ENCODE measurements at regions not wholly inside any gene's neighbourhood (a gene's known extent, or its start where the extent isn't known, plus 50 kb on each side); places are given as distances from the start of the nearest gene placed in this dataset.

DNA sequence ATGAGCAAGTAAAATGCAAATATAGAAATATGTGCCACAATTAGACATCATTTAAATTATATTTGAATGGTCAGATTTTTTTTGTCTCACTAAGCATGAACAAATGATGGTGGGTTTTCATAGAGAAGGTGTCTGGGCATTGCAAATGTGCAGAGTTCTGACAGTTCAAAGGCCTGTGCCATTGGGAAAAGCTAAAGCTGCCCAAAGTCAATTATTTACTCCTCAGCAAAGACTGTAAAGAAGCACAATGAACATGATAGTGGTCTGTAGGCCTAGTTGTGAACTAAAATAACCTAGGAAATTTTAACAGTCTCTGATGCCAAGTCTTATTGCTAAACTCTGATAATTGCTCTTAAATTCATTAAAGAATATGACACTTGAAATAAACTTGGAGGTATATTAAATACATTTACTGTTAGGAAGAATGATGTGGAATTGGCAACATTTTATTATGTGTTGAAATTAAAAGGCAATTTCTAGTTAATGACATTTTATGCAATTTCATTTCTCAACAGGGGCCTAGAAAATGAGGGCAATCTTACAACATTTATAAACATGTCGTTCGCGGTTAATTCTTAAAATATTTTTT, 874.3 kb upstream of the ADAMTS5 start:
- no peaks in the 10 kb centered on the region for H3K27me3 ChIP-seq (replicated peaks; ENCODE audit: control insufficient read depth, insufficient read depth, low read length, poor library complexity, severe bottlenecking)
- H3K27ac ChIP-seq (ENCODE audit: insufficient read depth, low read length, poor library complexity, severe bottlenecking), result no peak overlapping the region
- no peaks in the 10 kb centered on the region for H3K36me3 ChIP-seq (ENCODE audit: control insufficient read depth, insufficient read depth, low read length)
- H3K4me3 ChIP-seq (ENCODE audit: insufficient read depth, low read depth, low read length, poor library complexity, severe bottlenecking), result no peak overlapping the region
- H3K9me3 ChIP-seq (ENCODE audit: control insufficient read depth, low read length), result no peaks in the 10 kb centered on the region
- DNase-seq, result no peak
- no peaks in the 10 kb centered on the region for H3K4me1 ChIP-seq (ENCODE audit: control insufficient read depth, insufficient read depth, low read length, poor library complexity, severe bottlenecking)

DNA sequence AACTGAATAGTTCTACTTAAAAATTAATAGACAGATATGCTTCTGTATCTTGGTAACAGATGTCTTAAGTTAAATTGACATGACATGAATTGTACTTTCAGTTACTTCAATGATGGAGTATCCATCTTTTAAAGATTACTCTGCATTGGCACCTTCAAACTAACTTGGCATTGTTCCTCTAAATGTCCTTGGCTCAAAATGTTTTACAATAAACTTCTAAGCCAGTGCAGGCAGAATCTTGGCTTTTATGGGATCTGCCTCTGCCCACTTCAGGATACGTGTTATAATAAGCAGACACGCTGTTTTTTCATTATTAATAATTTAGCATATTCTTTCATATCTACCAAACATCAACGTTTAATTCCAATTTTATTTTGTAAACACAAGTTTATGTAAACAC, 873.4 kb upstream of the ADAMTS5 start:
- H3K4me3 ChIP-seq (ENCODE audit: insufficient read depth, low read depth, low read length, poor library complexity, severe bottlenecking), result no peak overlapping the region
- H3K4me1 ChIP-seq (ENCODE audit: control insufficient read depth, insufficient read depth, low read length, poor library complexity, severe bottlenecking), result no peaks in the 10 kb centered on the region
- no peak overlapping the region for H3K27ac ChIP-seq (ENCODE audit: insufficient read depth, low read length, poor library complexity, severe bottlenecking)
- no peak for DNase-seq
- H3K27me3 ChIP-seq (replicated peaks; ENCODE audit: control insufficient read depth, insufficient read depth, low read length, poor library complexity, severe bottlenecking), result no peaks in the 10 kb centered on the region
- H3K9me3 ChIP-seq (ENCODE audit: control insufficient read depth, low read length), result no peaks in the 10 kb centered on the region
- no peaks in the 10 kb centered on the region for H3K36me3 ChIP-seq (ENCODE audit: control insufficient read depth, insufficient read depth, low read length)

DNA sequence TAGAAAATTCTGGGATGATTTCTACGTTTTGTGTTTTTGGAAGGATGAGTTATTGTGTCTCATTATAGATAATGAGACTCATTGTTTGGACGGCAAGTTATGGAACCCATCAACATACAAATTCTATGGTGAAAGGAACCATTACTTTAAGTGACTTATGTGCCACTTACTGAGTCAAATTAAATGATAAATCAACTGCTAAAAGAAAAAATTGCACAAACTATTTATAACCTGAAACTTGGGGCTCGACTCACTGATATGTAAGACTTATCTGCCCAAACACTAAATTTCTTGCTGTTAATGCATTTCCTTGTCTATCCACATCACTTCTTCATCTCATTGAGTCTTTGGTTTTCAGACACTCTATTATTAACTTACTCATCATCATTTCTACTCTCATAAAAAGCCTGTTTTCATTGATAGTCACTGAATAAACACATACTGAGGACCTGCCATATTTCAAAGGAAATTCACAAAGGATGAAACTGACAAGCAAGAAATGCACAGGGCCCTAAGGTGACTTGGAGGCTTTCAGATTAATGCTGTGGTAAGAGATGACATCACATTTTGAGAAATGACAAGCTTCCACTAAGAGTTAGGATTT, 872.7 kb upstream of the ADAMTS5 start:
- DNase-seq, result no peak
- Histone ChIP-seq H3K27ac (ENCODE audit: insufficient read depth, low read length, poor library complexity, severe bottlenecking) (no peak overlapping the region), H3K4me3 (ENCODE audit: insufficient read depth, low read depth, low read length, poor library complexity, severe bottlenecking) (no peak overlapping the region), H3K36me3 (ENCODE audit: control insufficient read depth, insufficient read depth, low read length) (no peaks in the 10 kb centered on the region), H3K4me1 (ENCODE audit: control insufficient read depth, insufficient read depth, low read length, poor library complexity, severe bottlenecking) (no peaks in the 10 kb centered on the region), H3K9me3 (ENCODE audit: control insufficient read depth, low read length) (no peaks in the 10 kb centered on the region), H3K27me3 (replicated peaks; ENCODE audit: control insufficient read depth, insufficient read depth, low read length, poor library complexity, severe bottlenecking) (no peaks in the 10 kb centered on the region)

DNA sequence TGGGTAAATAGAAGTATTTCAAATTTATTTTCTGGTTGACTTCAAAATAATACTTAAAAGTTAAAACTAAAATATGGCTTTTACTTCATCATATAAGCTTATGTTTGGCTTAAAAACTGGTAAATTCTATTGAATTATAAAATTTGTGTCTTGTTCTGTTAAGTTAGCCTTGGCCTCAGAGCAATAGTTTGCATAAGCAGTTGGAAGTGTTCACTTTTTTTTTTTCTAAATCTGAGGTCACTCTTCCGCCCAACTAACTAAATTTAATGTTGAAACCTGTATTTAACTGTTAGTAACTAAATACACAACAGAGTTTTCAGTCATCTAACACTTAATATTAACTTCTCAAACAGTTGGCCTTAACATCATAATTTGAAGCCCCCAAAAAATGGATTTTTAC, 871.7 kb upstream of the ADAMTS5 start:
- H3K27me3 ChIP-seq (replicated peaks; ENCODE audit: control insufficient read depth, insufficient read depth, low read length, poor library complexity, severe bottlenecking), result no peaks in the 10 kb centered on the region
- H3K36me3 ChIP-seq (ENCODE audit: control insufficient read depth, insufficient read depth, low read length), result no peaks in the 10 kb centered on the region
- no peaks in the 10 kb centered on the region for H3K9me3 ChIP-seq (ENCODE audit: control insufficient read depth, low read length)
- no peak for DNase-seq
- H3K4me1 ChIP-seq (ENCODE audit: control insufficient read depth, insufficient read depth, low read length, poor library complexity, severe bottlenecking), result no peaks in the 10 kb centered on the region
- H3K4me3 ChIP-seq (ENCODE audit: insufficient read depth, low read depth, low read length, poor library complexity, severe bottlenecking), result no peak overlapping the region
- no peak overlapping the region for H3K27ac ChIP-seq (ENCODE audit: insufficient read depth, low read length, poor library complexity, severe bottlenecking)

DNA sequence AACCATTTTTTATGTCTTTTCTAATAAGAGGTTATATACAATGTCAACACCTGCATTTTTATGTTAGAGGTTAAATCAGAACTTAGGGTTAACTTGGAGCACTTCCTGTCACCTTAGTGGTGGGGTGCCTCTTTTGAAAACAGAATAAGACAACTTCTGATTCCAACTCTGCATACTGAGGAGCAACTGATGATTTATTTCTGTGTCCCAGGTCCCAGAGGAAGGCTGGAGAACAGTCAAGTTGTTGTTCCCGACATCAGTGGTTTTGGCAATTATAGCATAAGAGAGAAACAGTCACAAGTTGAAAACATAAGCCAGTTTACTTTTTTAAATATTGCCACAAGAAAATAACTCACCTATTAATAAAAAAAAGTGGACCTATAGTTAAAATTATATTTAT, 871.0 kb upstream of the ADAMTS5 start:
- H3K36me3 ChIP-seq (ENCODE audit: control insufficient read depth, insufficient read depth, low read length), result no peaks in the 10 kb centered on the region

DNA sequence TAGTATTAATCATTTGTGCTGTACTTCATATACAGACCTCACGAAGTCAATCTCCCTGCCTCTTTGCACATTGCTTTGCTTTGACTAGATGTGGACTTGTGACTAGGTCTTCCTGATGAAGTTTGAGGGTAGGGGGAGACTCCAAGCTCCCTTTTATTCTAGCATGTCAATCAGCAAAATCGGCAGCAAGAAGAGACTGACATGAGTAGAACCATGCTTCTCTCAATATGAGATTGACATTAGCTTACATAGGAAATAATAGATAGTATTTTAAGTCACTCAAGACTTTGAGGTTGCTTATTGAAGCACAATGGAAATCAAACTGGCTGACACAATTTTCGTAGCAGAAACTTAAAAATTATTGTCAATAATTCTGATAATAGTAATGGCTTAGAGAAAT, 866.4 kb upstream of the ADAMTS5 start:
- DNase-seq, result no peak
- Histone ChIP-seq H3K4me1 (ENCODE audit: control insufficient read depth, insufficient read depth, low read length, poor library complexity, severe bottlenecking) (no peaks in the 10 kb centered on the region), H3K36me3 (ENCODE audit: control insufficient read depth, insufficient read depth, low read length) (no peaks in the 10 kb centered on the region), H3K9me3 (ENCODE audit: control insufficient read depth, low read length) (no peaks in the 10 kb centered on the region), H3K27ac (ENCODE audit: insufficient read depth, low read length, poor library complexity, severe bottlenecking) (no peak overlapping the region), H3K27me3 (replicated peaks; ENCODE audit: control insufficient read depth, insufficient read depth, low read length, poor library complexity, severe bottlenecking) (no peaks in the 10 kb centered on the region), H3K4me3 (ENCODE audit: insufficient read depth, low read depth, low read length, poor library complexity, severe bottlenecking) (no peak overlapping the region)

More for the DNA sequence above, 871.0 kb upstream of the ADAMTS5 start:
- Histone ChIP-seq H3K4me3 (ENCODE audit: insufficient read depth, low read depth, low read length, poor library complexity, severe bottlenecking) (no peak overlapping the region), H3K27me3 (replicated peaks; ENCODE audit: control insufficient read depth, insufficient read depth, low read length, poor library complexity, severe bottlenecking) (no peaks in the 10 kb centered on the region), H3K9me3 (ENCODE audit: control insufficient read depth, low read length) (no peaks in the 10 kb centered on the region), H3K4me1 (ENCODE audit: control insufficient read depth, insufficient read depth, low read length, poor library complexity, severe bottlenecking) (no peaks in the 10 kb centered on the region), H3K27ac (ENCODE audit: insufficient read depth, low read length, poor library complexity, severe bottlenecking) (no peak overlapping the region)
- no peak for DNase-seq

DNA sequence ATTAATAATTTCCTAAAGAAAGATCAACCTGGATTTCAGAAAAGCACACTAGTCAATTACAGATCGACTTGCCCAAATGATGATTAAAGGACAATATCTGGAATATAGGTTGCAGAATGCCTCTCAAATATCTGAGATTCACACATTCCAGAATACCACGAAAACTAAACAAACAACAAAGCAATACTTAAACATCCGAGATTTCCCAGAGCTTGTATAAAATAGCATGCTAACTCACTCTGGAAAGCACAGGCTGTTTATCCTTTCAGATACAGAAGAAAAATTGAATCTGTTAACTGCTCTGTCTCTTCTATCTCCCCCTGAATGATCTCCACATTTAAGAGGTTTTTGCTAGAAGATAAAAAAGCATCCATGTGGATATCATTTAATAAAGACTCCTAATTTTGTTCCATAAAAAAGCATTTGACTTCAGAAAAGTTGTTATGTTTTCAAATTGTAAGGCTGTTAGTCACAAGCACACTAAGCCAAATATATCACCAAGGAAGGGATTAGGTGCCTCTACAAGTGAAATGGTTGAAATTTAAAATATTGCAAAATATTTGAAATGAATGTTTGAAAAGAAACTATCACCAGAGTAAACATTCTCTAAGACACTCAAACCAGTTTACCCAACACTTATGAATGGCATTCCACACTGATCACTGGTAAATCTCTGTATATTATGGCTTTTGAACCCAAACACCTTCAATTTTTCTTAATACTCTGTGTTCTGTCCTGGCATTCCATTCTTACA, 865.1 kb upstream of the ADAMTS5 start:
- Histone ChIP-seq H3K4me1 (ENCODE audit: control insufficient read depth, insufficient read depth, low read length, poor library complexity, severe bottlenecking) (no peaks in the 10 kb centered on the region), H3K27me3 (replicated peaks; ENCODE audit: control insufficient read depth, insufficient read depth, low read length, poor library complexity, severe bottlenecking) (no peaks in the 10 kb centered on the region), H3K9me3 (ENCODE audit: control insufficient read depth, low read length) (no peaks in the 10 kb centered on the region), H3K27ac (ENCODE audit: insufficient read depth, low read length, poor library complexity, severe bottlenecking) (no peak overlapping the region), H3K4me3 (ENCODE audit: insufficient read depth, low read depth, low read length, poor library complexity, severe bottlenecking) (no peak overlapping the region), H3K36me3 (ENCODE audit: control insufficient read depth, insufficient read depth, low read length) (no peaks in the 10 kb centered on the region)
- DNase-seq, result no peak

DNA sequence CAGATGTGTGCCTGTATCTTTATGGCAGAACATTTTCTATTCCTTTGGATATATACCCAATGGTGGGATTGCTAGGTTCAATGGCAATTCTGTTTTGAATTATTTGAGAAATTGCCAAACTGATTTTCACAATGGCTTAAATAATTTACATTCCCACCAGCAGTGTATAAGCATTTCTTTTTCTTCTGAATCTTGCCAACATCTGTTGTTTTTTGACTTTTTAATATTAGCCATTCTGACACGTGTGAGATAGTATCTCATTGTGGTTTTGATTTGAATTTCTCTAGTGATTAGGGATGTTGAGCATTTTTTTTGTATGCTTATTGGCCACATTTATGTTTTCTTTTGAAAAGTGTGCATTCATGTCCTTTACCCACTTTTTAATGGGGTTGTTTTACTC, 864.3 kb upstream of the ADAMTS5 start:
- Histone ChIP-seq H3K9me3 (ENCODE audit: control insufficient read depth, low read length) (no peaks in the 10 kb centered on the region), H3K4me3 (ENCODE audit: insufficient read depth, low read depth, low read length, poor library complexity, severe bottlenecking) (no peak overlapping the region), H3K36me3 (ENCODE audit: control insufficient read depth, insufficient read depth, low read length) (no peaks in the 10 kb centered on the region), H3K4me1 (ENCODE audit: control insufficient read depth, insufficient read depth, low read length, poor library complexity, severe bottlenecking) (no peaks in the 10 kb centered on the region), H3K27me3 (replicated peaks; ENCODE audit: control insufficient read depth, insufficient read depth, low read length, poor library complexity, severe bottlenecking) (no peaks in the 10 kb centered on the region), H3K27ac (ENCODE audit: insufficient read depth, low read length, poor library complexity, severe bottlenecking) (no peak overlapping the region)
- no peak for DNase-seq

DNA sequence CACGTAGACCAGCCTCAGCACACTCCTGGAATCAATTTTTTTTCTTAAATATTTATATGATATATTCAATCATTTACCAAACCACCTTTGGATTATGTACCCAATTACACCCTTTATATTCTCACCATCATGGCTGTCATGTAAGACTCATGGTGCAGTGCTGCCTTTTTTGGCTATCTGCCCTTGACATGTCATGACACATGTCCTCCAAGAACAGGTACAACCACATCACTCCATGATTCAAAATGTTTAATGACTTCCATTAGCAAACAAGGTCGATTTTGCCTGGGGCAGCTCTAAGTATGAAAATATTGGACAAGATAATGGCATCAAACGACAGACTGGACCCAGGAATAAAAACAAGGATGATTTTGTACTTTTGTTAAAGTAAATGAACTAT, 861.1 kb upstream of the ADAMTS5 start:
- Histone ChIP-seq H3K36me3 (ENCODE audit: control insufficient read depth, insufficient read depth, low read length) (no peaks in the 10 kb centered on the region), H3K9me3 (ENCODE audit: control insufficient read depth, low read length) (no peaks in the 10 kb centered on the region), H3K27ac (ENCODE audit: insufficient read depth, low read length, poor library complexity, severe bottlenecking) (no peak overlapping the region), H3K4me3 (ENCODE audit: insufficient read depth, low read depth, low read length, poor library complexity, severe bottlenecking) (no peak overlapping the region), H3K4me1 (ENCODE audit: control insufficient read depth, insufficient read depth, low read length, poor library complexity, severe bottlenecking) (no peaks in the 10 kb centered on the region), H3K27me3 (replicated peaks; ENCODE audit: control insufficient read depth, insufficient read depth, low read length, poor library complexity, severe bottlenecking) (no peaks in the 10 kb centered on the region)
- no peak for DNase-seq

DNA sequence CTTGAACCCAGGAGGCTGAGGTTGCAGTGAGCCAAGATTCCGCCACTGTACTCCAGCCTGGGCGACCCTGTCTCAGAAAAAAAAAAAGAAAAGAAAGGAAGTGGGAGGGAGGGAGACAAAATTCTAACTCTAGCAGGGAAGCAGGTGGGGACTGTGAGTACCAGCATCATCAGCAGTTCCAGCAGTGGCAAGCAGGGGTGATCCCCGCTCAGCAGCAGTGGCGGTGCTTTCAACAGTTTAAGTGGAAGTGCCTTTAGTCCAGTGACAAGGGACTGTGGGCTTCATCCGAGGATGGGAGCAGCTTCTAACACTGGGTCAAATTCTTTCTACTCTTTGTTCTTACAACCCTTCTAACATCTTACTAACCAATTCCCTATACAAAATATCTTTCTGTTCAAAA, 858.1 kb upstream of the ADAMTS5 start:
- H3K36me3 ChIP-seq (ENCODE audit: control insufficient read depth, insufficient read depth, low read length), result no peaks in the 10 kb centered on the region
- no peak overlapping the region for H3K27ac ChIP-seq (ENCODE audit: insufficient read depth, low read length, poor library complexity, severe bottlenecking)
- H3K4me3 ChIP-seq (ENCODE audit: insufficient read depth, low read depth, low read length, poor library complexity, severe bottlenecking), result no peak overlapping the region
- no peak for DNase-seq
- H3K9me3 ChIP-seq (ENCODE audit: control insufficient read depth, low read length), result no peaks in the 10 kb centered on the region
- H3K4me1 ChIP-seq (ENCODE audit: control insufficient read depth, insufficient read depth, low read length, poor library complexity, severe bottlenecking), result no peaks in the 10 kb centered on the region
- H3K27me3 ChIP-seq (replicated peaks; ENCODE audit: control insufficient read depth, insufficient read depth, low read length, poor library complexity, severe bottlenecking), result no peaks in the 10 kb centered on the region

Data from effector memory CD4-positive, alpha-beta T cell (primary cell).